ENCODE measurements at regions not wholly inside any gene's neighbourhood (a gene's known extent, or its start where the extent isn't known, plus 50 kb on each side); places are given as distances from the start of the nearest gene placed in this dataset.

GRCh38 chr22:48683640-48684039, 1144.0 kb downstream of the BRD1 start:
- no peak for DNase-seq

GRCh38 chr22:48682504-48682903, 1145.2 kb downstream of the BRD1 start:
- DNase-seq, result no peak

GRCh38 chr22:48680601-48681000, 1147.1 kb downstream of the BRD1 start:
- no peak for DNase-seq

- DNase-seq, result no peak
Measured at GRCh38 chr22:48679656-48680555, 1147.8 kb downstream of the BRD1 start.

- DNase-seq, result no peak
Measured at GRCh38 chr22:48678171-48679135, 1149.2 kb downstream of the BRD1 start.

GRCh38 chr22:48677621-48678020, 1150.1 kb downstream of the BRD1 start:
- DNase-seq, result no peak

- no peak for DNase-seq
Measured at GRCh38 chr22:48677168-48677520, 1150.5 kb downstream of the BRD1 start.

- DNase-seq, result no peak
Measured at GRCh38 chr22:48676266-48677167, 1151.2 kb downstream of the BRD1 start.

- DNase-seq, result no peak
Measured at GRCh38 chr22:48675830-48676145, 1151.9 kb downstream of the BRD1 start.

GRCh38 chr22:48675141-48675829, 1152.4 kb downstream of the BRD1 start:
- no peak for DNase-seq

GRCh38 chr22:48673806-48674500, 1153.7 kb downstream of the BRD1 start:
- no peak for DNase-seq

GRCh38 chr22:48672387-48672786, 1155.3 kb downstream of the BRD1 start:
- DNase-seq, result no peak

- DNase-seq, result no peak
Measured at GRCh38 chr22:48670731-48671130, 1156.9 kb downstream of the BRD1 start.

- DNase-seq, result no peak
Measured at GRCh38 chr22:48669986-48670716, 1157.5 kb downstream of the BRD1 start.

GRCh38 chr22:48669226-48669625, 1158.4 kb downstream of the BRD1 start:
- DNase-seq, result no peak

- DNase-seq, result no peak
Measured at GRCh38 chr22:48667289-48667688, 1160.4 kb downstream of the BRD1 start.

GRCh38 chr22:48666620-48667019, 1161.1 kb downstream of the BRD1 start:
- no peak for DNase-seq

GRCh38 chr22:48665311-48665995, 1162.2 kb downstream of the BRD1 start:
- DNase-seq, result no peak

- no peak for DNase-seq
Measured at GRCh38 chr22:48664586-48664985, 1163.1 kb downstream of the BRD1 start.
